Esophagus squamous epithelium (tissue), 4 donors: ENCODE measurements at regions not wholly inside any gene's neighbourhood (a gene's known extent, or its start where the extent isn't known, plus 50 kb on each side); places are given as distances from the start of the nearest gene placed in this dataset.

Experiments
- CTCF ChIP-seq, 6 experiments: fragments of 450-650 bp in 4 of 6; fragments of 200-600 bp in 2 of 6; sonication (generic) in 2 of 6; IDR thresholded peaks; one replicate each; pipeline ENCODE4 v1.5.1; 2016 to 2019; ENCODE audit warnings: antibody characterized with exemption in 6 of 6, mild to moderate bottlenecking in 4 of 6, moderate library complexity in 4 of 6
- POLR2A ChIP-seq, 4 donors: fragments of 450-650 bp; IDR thresholded peaks; one replicate each; pipeline ENCODE4 v1.6.1; 2017; ENCODE audit warnings: antibody characterized with exemption in 4 of 4, mild to moderate bottlenecking in 4 of 4, moderate library complexity in 3 of 4

- TF ChIP-seq CTCF (IDR thresholded peaks at IDR 0.05) (no peak), POLR2A (IDR thresholded peaks at IDR 0.05) (no peak)
These were observed 87.8 kb upstream of the MDFIC2 start for GRCh38 chr3:70400194-70400593.
